NCI-H82 (cell line): ENCODE measurements at regions not wholly inside any gene's neighbourhood (a gene's known extent, or its start where the extent isn't known, plus 50 kb on each side); places are given as distances from the start of the nearest gene placed in this dataset.
"Not testable (repeated sequence)": the region's sequence is repeated elsewhere in the genome, so short reads cannot be mapped to it uniquely, and the experiment has no call there.

ENCODE experiments used
- DNase-seq: peaks from one replicate; lab custom pipeline; 2025; lab: John Stamatoyannopoulos, UW

GRCh38 chr16:60392380-60392779 lies 1643.9 kb downstream of the CDH8 start:
- DNase-seq, result no peak

DNA sequence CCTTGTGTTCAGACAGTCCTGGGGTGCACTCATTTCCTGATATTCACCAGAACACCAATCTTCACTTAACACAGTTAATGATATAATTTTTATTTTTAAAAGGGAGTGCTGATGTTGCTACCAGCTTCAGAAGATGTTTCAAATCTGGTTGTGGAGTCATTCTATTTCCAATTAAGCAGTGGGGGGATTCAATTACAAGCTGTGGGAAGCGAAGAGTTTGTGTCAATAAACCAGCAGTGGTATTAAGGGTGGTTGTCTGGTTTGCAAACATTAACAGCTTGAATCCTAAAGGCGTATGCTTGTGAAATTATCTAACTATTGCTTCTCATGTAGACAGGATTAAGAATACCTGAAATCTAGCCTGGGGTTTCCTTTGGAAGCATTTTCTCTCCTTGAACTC lies 1637.5 kb upstream of the GOT2 start:
- DNase-seq, result no peak

DNA sequence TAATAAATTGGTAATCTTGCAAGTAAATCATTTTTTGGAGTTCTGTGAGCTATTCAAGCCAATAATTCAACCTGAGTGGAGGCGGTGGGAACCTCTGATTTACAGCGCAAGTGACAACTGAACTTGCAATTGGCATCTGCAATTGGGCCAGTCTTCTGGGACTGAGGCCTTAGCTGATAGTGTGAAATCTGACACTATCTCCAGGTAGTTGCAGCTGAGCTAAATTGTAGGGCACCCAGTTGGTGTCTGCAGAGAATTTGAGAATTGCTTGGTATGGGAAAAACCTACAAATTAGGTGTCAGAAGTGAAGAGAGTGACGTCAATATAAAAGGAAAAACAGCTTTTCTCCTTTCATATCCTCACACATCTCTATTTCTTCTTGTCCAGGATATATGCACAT lies 1633.6 kb upstream of the GOT2 start:
- DNase-seq, result no peak

DNA sequence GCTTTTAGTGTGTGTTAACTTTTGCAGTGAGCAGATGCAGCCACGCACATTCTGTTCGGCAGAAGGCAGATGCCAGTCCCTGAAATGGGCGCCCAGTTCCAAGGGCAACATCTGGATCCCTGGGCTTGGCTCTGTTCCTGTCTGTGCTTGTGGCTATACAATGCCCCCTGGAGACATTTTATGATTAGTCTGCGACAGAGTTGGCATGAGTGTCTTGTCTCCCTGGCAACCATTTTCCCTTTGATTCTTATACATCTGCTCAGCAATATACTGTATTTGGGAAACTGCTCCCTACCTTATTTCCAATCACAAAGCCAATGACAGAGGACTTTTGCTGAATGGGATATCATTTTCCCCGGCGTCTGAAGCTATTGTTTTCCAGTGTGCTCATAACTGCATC lies 1629.5 kb upstream of the GOT2 start:
- no peak for DNase-seq

DNA sequence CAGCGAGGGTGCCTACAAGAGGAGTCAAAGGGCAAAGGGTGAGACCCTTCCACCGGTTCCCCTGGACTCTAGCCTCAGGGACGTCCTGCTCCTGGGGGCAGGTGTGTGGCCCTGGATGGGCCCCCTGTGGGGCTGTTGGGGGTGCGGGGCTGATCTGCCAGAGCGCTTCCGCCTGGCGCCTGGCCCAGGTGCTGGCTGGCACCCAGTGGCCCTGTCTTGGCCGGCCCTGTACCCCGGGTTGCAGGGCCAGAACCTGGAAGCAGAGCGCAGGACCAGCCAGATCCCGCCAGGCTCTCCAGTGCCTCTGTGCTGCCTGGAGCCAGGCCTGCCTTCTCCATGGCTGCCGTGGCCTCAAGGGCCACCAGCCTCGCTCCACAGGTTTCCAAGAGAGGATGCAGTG lies 1625.8 kb upstream of the GOT2 start:
- not testable (repeated sequence) for DNase-seq

GRCh38 chr16:60359412-60359811 lies 1625.3 kb upstream of the GOT2 start:
- not testable (repeated sequence) for DNase-seq

- not testable (repeated sequence) for DNase-seq
These were observed 1623.9 kb upstream of the GOT2 start for GRCh38 chr16:60357876-60358522.

GRCh38 chr16:60346256-60346655 lies 1612.1 kb upstream of the GOT2 start:
- no peak for DNase-seq

DNA sequence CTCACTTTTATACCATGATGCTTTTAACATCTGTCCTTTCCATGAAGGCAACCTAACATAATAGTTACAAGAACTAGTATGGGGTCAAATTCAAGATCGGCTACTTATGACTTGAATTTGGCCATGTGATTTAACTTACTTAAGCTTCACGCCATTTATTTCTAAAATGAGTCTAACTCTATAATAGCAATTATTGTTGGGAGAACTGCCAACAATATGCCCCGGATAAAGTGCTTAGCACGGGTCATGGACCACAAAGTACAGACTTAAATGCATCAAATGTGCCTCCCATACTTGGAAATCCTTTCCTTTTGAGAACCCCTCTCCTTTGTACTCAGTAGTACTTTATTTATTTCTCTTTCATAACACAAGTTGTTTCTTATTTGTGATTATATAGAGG lies 1603.6 kb upstream of the GOT2 start:
- DNase-seq, result no peak

DNA sequence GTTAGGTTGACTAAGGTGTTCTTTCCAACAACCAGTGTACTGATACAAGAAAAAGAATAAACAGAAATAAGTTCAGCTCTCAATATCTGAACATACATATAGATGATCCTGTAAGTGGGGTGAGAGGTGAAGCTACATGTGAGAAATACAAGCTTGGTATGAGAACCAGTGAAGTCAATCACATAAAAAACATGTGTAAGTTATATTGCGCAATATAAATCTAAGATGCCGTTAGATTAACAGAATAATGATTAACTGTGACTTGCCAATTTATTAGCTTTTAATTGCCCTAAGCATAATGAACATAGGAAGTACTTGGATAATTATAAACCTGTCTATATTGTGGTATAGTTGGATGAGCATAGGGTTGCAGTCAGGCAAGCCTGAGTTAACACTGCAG lies 1597.1 kb upstream of the GOT2 start:
- DNase-seq, result no peak

DNA sequence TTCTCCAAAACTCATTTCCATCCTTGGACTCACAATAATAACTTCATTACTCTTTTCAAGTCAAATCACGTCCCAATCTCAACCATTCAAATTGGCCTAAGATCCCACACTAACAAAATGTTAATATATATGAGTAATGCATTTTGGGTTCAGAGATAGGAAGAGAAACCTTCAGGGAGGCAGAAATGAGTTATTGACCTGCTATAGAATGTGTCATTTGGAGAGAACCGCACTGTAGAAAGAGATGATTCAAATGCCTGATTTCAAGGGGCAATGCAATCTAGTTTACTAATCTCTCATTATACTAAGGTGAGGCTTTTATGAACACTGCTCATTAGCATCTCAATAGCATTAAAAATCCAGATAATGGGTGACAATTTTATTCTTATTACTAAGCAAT lies 1595.0 kb upstream of the GOT2 start:
- DNase-seq, result no peak

GRCh38 chr16:60328152-60328551 lies 1594.0 kb upstream of the GOT2 start:
- DNase-seq, result no peak

DNA sequence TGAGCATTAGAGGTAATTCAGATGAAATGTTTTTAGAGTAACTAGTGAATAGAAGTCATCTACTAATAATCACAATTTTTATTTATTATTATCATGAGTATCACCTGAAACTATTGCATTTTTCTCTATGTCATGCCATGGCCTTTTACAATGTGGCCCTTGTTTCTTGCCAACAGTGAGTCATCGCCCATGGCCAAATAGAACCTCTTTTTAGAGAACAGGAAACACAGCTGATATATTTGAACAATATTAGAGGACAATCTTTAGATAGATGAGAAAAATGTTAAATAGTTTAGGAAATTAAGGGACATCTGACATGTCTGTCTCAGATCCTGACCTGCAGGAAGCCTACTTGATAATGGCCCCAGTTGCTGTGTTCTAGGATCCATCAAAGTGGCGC lies 1584.4 kb upstream of the GOT2 start:
- no peak for DNase-seq

GRCh38 chr16:60310846-60311445 lies 1576.8 kb upstream of the GOT2 start:
- no peak for DNase-seq

DNA sequence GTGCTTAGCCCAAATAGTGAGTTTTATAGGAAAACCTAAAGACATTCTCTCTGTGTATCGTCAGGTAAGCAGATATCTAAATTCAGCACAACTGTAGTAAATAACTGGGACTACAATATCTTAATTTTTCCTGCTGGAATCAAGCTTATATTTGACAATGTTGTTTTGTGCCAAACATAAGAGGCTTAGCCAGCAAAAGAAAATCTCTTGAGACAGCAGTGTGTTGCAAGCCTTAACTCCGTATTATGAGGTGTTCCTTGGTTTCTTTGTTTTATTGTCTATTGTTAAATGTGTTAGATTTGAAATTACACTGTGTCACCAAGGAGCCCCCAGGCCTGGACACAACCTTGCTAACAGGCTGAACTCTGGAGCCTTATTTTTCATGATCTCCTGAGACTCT lies 1570.6 kb upstream of the GOT2 start:
- DNase-seq, result peak; percentile 6

GRCh38 chr16:60304066-60304465 lies 1570.0 kb upstream of the GOT2 start:
- DNase-seq, result no peak

DNA sequence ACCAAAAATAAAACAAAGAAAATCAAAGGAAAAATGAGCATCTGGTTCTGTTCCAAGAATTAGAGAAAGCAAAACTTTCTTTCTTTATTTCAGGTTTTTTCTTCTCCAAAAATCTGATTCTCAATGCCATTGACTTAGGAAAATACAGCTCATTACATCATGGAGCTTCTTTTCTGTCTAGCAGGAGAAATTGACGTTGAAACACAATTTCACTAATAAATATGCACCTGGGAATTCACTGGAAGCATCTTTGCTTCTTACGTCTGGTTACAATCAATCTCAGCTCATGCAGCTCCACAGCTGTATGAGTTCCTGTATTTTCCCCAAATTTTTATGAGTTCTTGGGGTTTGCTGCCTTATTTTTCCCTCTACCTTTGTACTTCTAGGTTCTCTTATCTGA lies 1568.6 kb upstream of the GOT2 start:
- DNase-seq, result no peak

DNA sequence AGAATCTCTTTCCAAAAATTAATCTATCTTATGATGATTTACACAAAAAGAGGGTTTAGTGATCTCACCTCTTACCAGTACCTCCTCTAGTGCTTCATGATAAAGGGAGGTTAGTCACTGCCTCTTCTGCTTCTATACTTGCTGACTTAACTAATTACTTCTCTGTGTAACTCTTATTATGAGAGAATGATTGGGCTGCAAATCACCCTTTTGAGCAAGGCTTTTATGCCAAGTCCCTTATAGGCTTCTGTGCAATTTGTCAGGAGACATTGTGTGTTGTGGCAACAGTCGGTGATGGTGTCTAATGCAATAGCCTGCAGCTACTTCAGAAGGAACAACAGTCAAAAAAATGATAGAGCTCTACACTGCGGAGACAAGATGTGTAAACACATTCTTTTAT lies 1568.1 kb upstream of the GOT2 start:
- DNase-seq, result no peak

GRCh38 chr16:60299241-60299776 lies 1565.2 kb upstream of the GOT2 start:
- DNase-seq, result no peak

DNA sequence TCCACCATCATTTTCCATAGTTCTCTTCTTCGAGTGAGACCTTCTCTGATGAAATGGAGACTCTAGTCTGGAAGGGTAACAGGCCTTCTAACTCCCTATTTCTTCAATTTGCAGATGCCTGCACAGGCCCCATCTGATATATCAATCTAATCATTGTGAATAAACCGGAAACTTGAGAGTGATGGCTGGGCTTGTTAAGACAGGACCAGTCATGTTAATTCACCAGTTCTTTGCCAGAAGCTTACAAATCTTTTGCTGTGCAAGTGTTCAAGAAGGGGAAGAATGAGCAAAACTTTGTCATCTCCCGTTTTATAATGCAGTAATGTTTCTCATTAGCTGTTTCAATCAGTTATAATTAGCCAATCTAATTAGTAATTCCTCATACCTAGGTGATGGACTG lies 1561.3 kb upstream of the GOT2 start:
- DNase-seq, result no peak

- DNase-seq, result no peak
These were observed 1551.7 kb upstream of the GOT2 start for GRCh38 chr16:60285794-60286193.

- no peak for DNase-seq
These were observed 1545.0 kb upstream of the GOT2 start for GRCh38 chr16:60279061-60279665.

DNA sequence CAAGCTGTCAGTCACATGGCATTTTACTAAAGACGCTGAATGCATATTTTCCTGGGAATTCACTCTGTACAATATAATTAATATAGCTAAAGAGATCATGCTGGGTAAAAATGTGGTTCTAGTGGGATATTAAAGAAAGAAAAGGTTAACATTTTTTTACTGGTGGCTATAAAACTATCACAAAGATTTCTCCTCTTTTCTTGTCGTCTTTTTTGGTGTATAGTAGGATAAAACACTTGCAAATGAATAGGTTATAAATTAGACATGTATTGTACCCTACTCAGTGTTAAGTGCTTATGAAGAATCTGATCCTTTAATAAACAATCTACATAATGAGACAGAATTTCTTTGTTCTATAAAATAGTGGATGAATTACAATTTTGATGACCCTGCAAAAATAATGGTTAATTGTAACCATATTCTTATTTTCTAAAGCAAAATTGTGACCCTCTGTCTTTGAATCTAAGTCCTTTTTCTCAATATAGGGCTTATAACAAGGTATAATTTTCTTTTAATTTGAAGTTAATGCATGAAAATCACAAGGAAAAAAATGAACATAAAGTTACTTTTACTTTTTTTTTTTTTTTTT lies 1540.4 kb upstream of the GOT2 start:
- DNase-seq, result no peak
